ENCODE measurements at regions not wholly inside any gene's neighbourhood (a gene's known extent, or its start where the extent isn't known, plus 50 kb on each side); places are given as distances from the start of the nearest gene placed in this dataset.
"Not testable (repeated sequence)": the region's sequence is repeated elsewhere in the genome, so short reads cannot be mapped to it uniquely, and the experiment has no call there.

DNA sequence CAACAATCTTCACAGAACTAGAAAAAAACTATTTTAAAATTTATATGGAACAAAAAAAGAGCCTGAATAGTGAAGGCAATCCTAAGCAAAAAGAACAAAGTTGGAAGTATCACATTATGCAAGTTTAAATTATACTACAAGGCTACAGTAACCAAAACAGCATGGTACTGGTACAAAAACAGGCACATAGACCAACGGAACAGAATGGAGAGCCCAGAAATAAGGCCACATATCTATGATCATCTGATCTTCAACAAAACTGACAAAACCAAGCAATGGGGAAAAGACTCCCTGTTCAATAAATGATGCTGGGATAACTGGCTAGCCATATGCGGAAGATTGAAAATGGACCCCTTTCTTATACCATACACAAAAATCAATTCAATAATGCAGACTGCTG, 74.4 kb upstream of the RTN4 start:
- not testable (repeated sequence) for DNase-seq

DNA sequence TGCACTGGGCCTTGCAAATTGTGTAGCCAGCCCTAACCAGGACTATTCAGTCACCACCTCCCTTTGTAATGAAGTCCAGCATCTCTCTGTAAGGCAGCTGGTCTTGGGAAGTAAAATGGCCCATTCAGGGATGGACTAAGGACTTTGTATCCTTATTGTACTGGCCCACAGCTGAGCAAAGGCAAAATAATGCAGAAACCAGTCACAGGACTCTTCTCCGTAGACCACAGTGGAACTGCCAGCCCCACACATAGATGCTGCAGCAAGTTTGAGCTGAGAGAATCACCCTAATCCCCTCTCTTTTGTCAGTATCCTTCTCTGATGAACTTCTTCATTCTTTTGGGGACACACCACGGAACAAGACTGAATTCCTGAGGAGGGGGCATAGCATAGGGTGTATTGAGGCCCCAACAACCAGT, 73.6 kb upstream of the RTN4 start:
- no peak for DNase-seq

DNA sequence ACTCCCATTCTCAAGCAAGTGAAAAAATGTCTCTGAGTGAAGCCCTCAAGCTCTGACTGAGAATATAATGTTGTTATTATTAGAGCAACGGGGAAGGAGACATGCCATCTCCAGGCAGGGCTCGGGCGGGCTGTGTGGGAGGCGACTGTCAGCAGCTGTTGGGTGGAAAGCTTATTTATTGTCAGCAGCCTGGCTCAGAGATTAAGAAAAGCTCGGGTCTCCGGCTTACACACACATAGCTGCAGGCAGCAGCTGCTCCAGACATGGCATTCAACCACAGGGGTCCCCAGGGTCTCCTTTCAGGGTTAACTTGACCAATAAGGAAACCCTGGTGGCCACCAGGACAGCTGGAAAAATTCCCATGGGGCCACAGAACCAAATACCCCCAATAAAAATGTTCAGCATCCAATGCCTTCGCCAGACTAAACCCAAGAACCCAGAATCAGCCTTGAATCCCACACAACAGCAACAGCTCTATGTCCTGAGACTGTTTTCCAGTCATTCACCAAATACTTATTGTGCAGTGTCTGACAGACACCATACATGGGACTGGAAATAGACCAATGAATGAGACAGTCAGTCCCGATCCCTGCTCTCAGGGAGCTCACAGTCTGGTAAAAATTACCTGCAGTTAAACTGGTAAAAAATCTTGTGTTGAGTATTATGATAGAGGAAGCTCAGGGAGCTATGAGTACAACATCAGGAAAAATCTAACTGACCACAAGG, 70.5 kb upstream of the RTN4 start:
- DNase-seq, result no peak

- no peak for DNase-seq
These were observed 69.6 kb upstream of the RTN4 start for GRCh38 chr2:55119711-55120487.

DNA sequence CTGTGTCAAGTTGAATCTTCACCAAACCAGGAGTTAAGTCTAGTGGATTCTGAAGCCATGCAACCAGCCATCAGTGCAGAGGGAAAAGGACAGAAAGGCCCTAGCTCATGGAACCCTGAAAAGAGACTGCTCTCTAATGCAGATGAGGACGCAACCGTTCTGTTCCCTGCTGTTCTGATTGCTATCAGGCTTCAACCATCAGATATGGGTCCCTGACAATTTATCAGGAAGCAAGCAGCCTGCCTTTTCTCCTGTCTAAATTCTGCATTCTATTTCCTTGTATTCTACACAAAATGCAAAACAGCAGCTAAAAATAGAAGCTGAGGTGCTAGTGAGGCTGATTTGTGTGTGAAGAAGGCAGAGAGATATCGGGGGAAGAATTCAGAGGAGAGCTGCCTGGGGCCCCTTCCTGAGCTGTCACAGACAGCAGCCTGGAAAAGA, 68.4 kb upstream of the RTN4 start:
- DNase-seq, result no peak

- DNase-seq, result no peak
These were observed 66.7 kb upstream of the RTN4 start for GRCh38 chr2:55116966-55117365.

GRCh38 chr2:55116598-55116964, 66.3 kb upstream of the RTN4 start:
- DNase-seq, result no peak

DNA sequence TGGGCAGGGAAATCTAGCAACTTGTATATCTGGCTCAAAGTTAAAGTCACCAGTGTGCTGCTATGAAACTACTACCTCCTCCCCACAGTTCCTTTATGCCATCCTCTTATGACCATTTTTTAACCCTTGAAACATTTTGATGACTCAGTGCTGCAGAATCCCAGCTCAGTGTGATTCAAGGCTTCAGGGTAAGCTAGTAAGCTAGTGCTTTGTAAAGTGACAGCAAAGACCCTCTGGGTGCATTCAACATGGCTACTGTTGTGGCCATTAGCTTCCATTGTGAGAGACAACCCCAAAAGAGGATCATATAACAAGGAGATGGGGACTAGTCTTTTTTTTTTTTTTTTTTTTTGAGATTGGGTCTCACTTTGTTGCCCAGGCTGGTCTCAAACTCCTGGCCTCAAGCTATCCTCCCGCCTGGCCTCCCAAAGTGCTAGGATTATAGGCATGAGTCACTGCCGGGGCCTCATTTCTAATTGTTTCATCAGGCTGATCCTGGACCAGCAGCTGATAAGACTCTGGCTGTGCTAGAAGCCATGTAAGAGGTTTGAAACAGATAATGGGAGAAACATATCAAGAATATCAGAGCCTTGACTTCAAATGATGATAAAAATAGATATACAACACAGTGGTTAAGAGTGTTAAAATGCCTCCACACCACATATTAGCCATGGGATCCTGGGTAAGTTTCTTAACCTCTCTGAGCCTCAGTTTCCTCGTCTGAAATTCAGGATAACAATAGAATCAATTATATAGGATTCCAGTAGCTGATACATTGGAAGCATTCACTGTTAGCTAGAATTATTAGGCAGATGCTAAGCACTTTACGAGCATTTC, 65.7 kb upstream of the RTN4 start:
- no peak for DNase-seq

DNA sequence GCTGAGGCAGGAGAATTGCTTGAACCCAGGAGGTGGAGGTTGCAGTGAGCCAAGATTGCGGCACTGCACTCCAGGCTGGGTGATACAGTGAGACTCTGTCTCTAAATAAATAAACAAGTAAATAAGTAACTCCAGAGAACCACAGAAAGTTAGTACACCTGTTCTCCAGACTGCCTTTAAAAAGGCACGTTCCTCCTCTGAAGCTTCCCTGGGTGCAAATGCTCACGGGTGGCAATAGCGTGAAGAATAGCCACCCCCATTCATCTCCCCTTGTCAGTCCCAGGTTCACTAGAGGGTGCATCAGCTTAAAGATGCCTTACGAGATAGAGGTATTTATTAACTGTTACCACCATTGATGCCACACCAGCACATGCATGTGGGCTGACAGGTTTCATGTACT, 64.3 kb upstream of the RTN4 start:
- no peak for DNase-seq

GRCh38 chr2:55114082-55114481, 63.8 kb upstream of the RTN4 start:
- DNase-seq, result no peak

- DNase-seq, result peak; percentile 80 to 81
These were observed 62.2 kb upstream of the RTN4 start for GRCh38 chr2:55112229-55113031.

DNA sequence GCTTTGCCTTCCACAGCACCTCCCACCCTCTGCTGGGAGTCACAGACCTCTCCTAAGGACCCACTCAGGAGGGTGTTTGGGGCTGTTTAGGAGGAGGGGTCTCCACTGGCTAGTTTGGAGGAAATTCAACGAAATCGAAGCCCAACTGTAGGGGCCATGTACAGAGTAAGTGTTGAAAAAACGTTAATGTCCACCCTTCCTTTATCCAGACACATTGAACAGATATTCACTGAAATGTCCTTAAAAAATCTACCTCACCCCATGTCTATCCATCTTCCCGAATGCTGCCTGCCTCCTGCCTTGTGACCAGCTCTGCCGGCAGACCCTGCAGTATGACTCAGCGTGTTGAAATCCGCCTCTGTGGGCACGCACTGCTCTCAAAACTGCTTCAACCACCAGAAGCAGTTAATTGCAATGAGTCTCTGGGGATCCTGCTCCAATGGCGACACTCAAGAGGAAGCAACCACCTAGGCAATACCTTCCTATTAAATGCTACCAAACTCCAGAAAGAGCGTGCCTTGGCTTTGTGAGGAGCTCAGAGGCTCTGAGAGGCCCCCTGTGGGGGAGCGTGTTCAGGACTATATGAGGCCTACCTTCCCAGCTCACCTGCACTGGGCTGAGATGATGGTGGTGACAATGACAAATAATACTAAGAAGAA, 61.4 kb upstream of the RTN4 start:
- no peak for DNase-seq

DNA sequence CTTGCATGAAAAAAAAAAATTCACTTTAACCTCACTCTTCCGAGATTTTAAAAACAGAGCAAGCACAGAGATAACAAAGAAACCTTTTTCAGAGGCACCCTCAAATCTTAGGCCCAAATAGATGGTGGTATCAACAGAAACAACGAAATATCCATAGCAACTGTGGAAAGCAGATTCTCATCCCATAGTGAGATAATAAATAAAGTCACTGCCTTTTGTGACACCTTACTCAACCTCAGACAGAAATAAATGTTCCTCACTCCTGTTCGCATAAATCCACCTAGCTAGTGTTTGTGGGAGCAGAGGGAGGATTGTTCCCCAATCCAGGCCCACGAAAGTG, 60.9 kb upstream of the RTN4 start:
- DNase-seq, result no peak

GRCh38 chr2:55109219-55109891, 59.1 kb upstream of the RTN4 start:
- DNase-seq, result no peak

DNA sequence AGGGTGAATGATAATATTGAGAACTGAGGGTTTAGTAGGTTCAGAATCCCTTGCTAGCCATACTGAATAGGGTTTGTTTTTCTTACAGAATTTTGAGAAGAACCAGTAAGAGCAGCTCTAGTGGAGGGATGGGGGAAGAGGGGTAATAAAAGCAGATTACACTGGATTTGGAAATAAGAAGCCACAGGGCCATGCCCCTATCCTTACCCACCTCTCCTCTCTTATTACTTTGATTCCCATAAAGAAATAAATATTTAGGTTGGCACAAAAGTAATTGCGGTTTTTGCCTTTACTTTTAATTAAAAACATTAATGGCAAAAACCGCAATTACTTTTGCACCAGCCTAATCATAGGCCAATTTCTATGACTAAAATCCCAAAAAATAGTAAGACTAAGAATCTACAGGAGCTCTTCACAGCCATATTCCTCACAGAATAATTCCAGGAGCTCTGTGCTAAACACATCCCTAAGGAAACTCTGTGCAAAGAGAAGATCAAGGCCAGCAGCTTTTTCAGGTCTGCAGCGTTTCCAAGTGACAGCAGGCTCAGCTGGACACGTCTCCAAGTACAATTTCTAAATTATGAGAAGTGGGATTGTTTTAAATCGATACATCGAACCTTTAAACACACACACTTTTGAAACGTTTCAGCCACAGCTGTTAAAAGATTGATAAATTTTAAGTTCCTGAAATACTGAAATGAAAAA, 58.4 kb upstream of the RTN4 start:
- DNase-seq, result no peak

DNA sequence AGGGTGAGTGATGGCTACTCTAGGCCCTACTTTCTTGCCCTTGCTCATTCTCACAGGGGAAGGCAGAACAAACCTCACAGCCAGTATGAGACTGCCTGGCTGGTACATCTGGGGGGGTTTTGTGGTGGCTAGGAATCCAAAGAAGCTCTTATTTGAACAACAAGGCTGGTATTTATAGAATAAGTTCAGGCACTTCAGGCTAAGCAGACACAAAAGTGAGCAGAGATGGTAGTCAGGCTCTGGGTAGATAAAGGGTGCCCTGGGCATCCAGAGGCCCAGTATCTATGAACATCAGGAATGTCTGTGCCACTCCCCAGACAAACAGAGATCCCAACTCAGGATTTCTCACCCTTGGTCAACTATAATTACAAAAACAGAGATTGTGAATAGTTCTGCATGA, 57.2 kb upstream of the RTN4 start:
- no peak for DNase-seq

- DNase-seq, result no peak
These were observed 55.9 kb upstream of the RTN4 start for GRCh38 chr2:55106148-55106547.

- no peak for DNase-seq
These were observed 55.2 kb upstream of the RTN4 start for GRCh38 chr2:55105456-55105855.

GRCh38 chr2:55103046-55103445, 52.8 kb upstream of the RTN4 start:
- no peak for DNase-seq

Measured in right lung (tissue), 2 donors.